Activated B cell treated with CpG ODN at 0.5 μM for 24 hours (primary cell): ENCODE measurements at regions not wholly inside any gene's neighbourhood (a gene's known extent, or its start where the extent isn't known, plus 50 kb on each side); places are given as distances from the start of the nearest gene placed in this dataset.

Experiments
- ATAC-seq: fragments of 200-7000 bp; cut with Tn5 transposase; one replicate; pipeline ENCODE4 v1.10.0; 2021; ENCODE audit warnings: low read depth, mild to moderate bottlenecking, moderate library complexity
- CTCF ChIA-PET: fragments of 350-600 bp; sonication (Branson Sonifier 250); formaldehyde crosslinking; loops from one replicate; lab custom pipeline; 2021; ENCODE audit warnings: antibody characterized with exemption; lab: Charles Lee
- POLR2A ChIA-PET: fragments of 350-600 bp; sonication (Branson Sonifier 250); formaldehyde crosslinking; loops from one replicate; lab custom pipeline; 2021; ENCODE audit warnings: antibody characterized with exemption; lab: Charles Lee
- DNase-seq: peaks from one replicate; pipeline ENCODE4 v3.0.0; 2022
- H3K27ac Mint-ChIP-seq: one replicate; pipeline ENCODE4 v1.8.0; 2020; ENCODE audit warnings: mixed read lengths
- H3K27me3 Mint-ChIP-seq: one replicate; pipeline ENCODE4 v1.8.0; 2021; ENCODE audit warnings: mixed read lengths
- H3K36me3 Mint-ChIP-seq: one replicate; pipeline ENCODE4 v1.8.0; 2021; ENCODE audit warnings: low read depth, mixed read lengths
- H3K4me1 Mint-ChIP-seq: one replicate; pipeline ENCODE4 v1.8.0; 2021; ENCODE audit warnings: mixed read lengths
- H3K4me3 Mint-ChIP-seq: one replicate; pipeline ENCODE4 v1.8.0; 2020; ENCODE audit warnings: mild to moderate bottlenecking, mixed read lengths
- H3K9me3 Mint-ChIP-seq: one replicate; pipeline ENCODE4 v1.8.0; 2020; ENCODE audit warnings: mixed read lengths
- CTCF ChIP-seq: fragments of 200-600 bp; IDR thresholded peaks from one replicate; pipeline ENCODE4 v1.8.0; 2022; ENCODE audit warnings: antibody characterized with exemption, mild to moderate bottlenecking
- intact Hi-C: fragments of 100-400 bp; cut with micrococcal nuclease; formaldehyde crosslinking; loops from one replicate; pipeline ENCODE4 v1.15.1; 2024

DNA sequence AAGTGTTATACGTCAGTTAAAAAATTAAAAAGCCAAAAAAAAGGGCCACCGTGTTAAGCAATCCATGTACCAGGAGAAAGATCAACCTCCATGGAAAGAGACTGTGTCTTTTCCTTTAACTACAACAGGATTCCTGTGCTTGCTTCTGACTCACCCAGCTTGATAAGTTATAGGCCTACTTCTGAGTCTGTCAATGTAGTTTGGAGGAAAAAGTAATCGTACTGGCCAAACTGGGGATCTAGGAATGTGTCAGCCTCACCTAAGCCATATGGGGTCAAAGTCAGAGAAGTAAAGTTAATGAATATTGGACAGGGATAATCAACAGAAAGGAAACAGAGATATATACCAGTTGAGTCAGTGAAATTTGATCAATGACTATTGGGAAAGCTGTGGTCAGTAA lies 470.8 kb upstream of the SLIT2 start:
- ATAC-seq (no peak), DNase-seq (no peak)
- Mint-ChIP-seq H3K4me3 (no peak overlapping the region), H3K27ac (no peak overlapping the region), H3K36me3 (no peaks in the 10 kb centered on the region), H3K4me1 (no peaks in the 10 kb centered on the region), H3K27me3 (no peaks in the 10 kb centered on the region), H3K9me3 (peaks cover 20% of the 10 kb centered on the region)
- TF ChIP-seq CTCF = no peak
- ChIA-PET POLR2A (no interaction called here), CTCF (no interaction called here)
- intact Hi-C loops = no loop called here

- ATAC-seq = no peak
- H3K9me3 Mint-ChIP-seq = peaks cover 12% of the 10 kb centered on the region
Observed at GRCh38 chr4:19776929-19777328, 474.8 kb upstream of the SLIT2 start.

DNA sequence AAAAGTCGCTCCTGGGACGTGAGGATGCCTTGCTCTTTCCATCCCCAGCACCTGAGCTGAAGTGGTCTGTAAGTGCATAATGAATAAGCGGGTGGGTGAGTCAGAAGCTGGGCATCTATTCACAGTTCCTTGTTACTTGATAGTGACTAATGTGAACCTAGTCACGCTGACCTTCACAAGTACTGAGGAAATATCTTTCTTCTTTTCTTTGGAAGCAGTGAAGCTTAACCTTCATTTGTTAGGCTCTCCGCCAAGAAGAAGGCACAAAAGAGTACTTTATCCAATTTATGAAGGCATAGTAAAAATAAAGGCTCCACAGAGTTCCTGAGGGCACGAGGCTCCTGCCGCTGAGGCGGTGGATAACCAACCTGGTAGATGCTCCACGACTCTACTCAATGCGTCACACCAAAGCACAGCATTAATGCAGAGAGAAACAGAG lies 475.7 kb upstream of the SLIT2 start:
- H3K4me1 Mint-ChIP-seq = no peaks in the 10 kb centered on the region
- peaks cover 15% of the 10 kb centered on the region for H3K9me3 Mint-ChIP-seq

More at GRCh38 chr4:19776929-19777328, 474.8 kb upstream of the SLIT2 start:
- Mint-ChIP-seq H3K36me3 (no peaks in the 10 kb centered on the region), H3K4me3 (no peak overlapping the region), H3K27ac (no peak overlapping the region), H3K4me1 (no peaks in the 10 kb centered on the region), H3K27me3 (no peaks in the 10 kb centered on the region)
- CTCF ChIA-PET = no interaction called here
- intact Hi-C loops = no loop called here
- TF ChIP-seq CTCF = no peak
- POLR2A ChIA-PET = no interaction called here
- DNase-seq = no peak

DNA sequence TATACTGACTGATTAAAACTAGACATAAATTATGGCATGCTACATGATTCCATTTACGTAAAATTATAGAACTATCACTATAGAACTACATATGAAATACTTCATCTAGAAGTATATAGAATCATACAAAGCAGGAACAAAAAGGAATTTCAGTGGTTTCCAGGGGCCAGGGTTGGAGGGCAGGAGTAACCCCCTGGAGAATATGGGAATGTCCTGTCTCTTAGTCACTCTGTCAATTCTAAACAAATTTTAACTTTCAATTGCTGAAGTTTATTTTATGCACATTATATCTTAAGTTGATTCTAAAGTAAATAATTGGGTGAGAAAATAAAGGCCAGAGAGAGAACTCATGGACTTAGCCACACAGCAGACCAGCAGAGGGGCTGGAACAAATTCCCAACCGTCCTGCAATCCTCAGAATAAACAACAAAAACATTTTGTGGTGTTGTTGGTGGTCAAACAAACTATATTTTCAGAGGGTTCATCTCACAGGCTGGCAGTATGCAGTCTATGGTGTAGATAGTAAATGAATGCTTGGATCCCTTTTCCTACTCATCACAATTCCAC lies 476.9 kb upstream of the SLIT2 start:
- Mint-ChIP-seq H3K27me3 (no peaks in the 10 kb centered on the region), H3K9me3 (peaks cover 14% of the 10 kb centered on the region), H3K27ac (no peak overlapping the region), H3K4me1 (no peaks in the 10 kb centered on the region), H3K36me3 (no peaks in the 10 kb centered on the region), H3K4me3 (no peak overlapping the region)
- DNase-seq (no peak), ATAC-seq (no peak)
- CTCF ChIA-PET = no interaction called here
- intact Hi-C loops = no loop called here
- no peak for TF ChIP-seq CTCF
- POLR2A ChIA-PET = no interaction called here

More for the DNA sequence above, 475.7 kb upstream of the SLIT2 start:
- CTCF ChIA-PET = no interaction called here
- intact Hi-C loops = no loop called here
- DNase-seq = no peak
- Mint-ChIP-seq H3K36me3 (no peaks in the 10 kb centered on the region), H3K4me3 (no peak overlapping the region), H3K27me3 (no peaks in the 10 kb centered on the region), H3K27ac (no peak overlapping the region)
- POLR2A ChIA-PET = no interaction called here
- no peak for ATAC-seq
- no peak for TF ChIP-seq CTCF

GRCh38 chr4:19772581-19772980 lies 479.1 kb upstream of the SLIT2 start:
- ATAC-seq (no peak), DNase-seq (no peak)
- TF ChIP-seq CTCF = no peak
- Mint-ChIP-seq H3K9me3 (peaks cover 10% of the 10 kb centered on the region), H3K36me3 (no peaks in the 10 kb centered on the region), H3K27me3 (no peaks in the 10 kb centered on the region), H3K4me3 (no peak overlapping the region), H3K4me1 (no peaks in the 10 kb centered on the region), H3K27ac (no peak overlapping the region)
- intact Hi-C loops = no loop called here
- ChIA-PET CTCF (no interaction called here), POLR2A (no interaction called here)
